Endothelial cell (in vitro differentiated cells): ENCODE measurements at regions not wholly inside any gene's neighbourhood (a gene's known extent, or its start where the extent isn't known, plus 50 kb on each side); places are given as distances from the start of the nearest gene placed in this dataset.

Source experiments
- DNase-seq: peaks from one replicate; pipeline ENCODE4 v3.0.0; 2021; ENCODE audit warnings: low spot score
- H3K27ac Mint-ChIP-seq: one replicate; pipeline ENCODE4 v1.8.0; 2021; ENCODE audit warnings: mixed read lengths, inconsistent platforms; ENCODE audit not compliant: unreplicated experiment
- H3K27me3 Mint-ChIP-seq: one replicate; pipeline ENCODE4 v1.8.0; 2021; ENCODE audit warnings: mild to moderate bottlenecking, moderate library complexity, mixed read lengths, inconsistent platforms; ENCODE audit not compliant: unreplicated experiment
- H3K36me3 Mint-ChIP-seq: one replicate; pipeline ENCODE4 v1.8.0; 2021; ENCODE audit warnings: mild to moderate bottlenecking, low read depth, mixed read lengths, inconsistent platforms; ENCODE audit not compliant: unreplicated experiment
- H3K4me1 Mint-ChIP-seq: one replicate; pipeline ENCODE4 v1.8.0; 2021; ENCODE audit warnings: mild to moderate bottlenecking, mixed read lengths, inconsistent platforms; ENCODE audit not compliant: unreplicated experiment
- H3K4me3 Mint-ChIP-seq: one replicate; pipeline ENCODE4 v1.8.0; 2021; ENCODE audit warnings: mild to moderate bottlenecking, mixed read lengths, inconsistent platforms; ENCODE audit not compliant: unreplicated experiment
- H3K9me3 Mint-ChIP-seq: one replicate; pipeline ENCODE4 v1.8.0; 2021; ENCODE audit warnings: mixed read lengths, inconsistent platforms; ENCODE audit not compliant: unreplicated experiment
- CTCF ChIP-seq: fragments of 200-600 bp; sonication (generic); IDR thresholded peaks from one replicate; pipeline ENCODE4 v1.5.0; 2021; ENCODE audit warnings: antibody characterized with exemption; ENCODE audit not compliant: unreplicated experiment

GRCh38 chr14:84804895-84805294 lies 725.0 kb upstream of the FLRT2 start:
- H3K27ac Mint-ChIP-seq, result no peak overlapping the region
- H3K36me3 Mint-ChIP-seq, result no peaks in the 10 kb centered on the region
- H3K27me3 Mint-ChIP-seq, result no peaks in the 10 kb centered on the region
- TF ChIP-seq CTCF, result no peak
- no peak overlapping the region for H3K4me3 Mint-ChIP-seq
- no peak for DNase-seq
- peaks cover 5% of the 10 kb centered on the region for H3K4me1 Mint-ChIP-seq
- H3K9me3 Mint-ChIP-seq, result no peaks in the 10 kb centered on the region

DNA sequence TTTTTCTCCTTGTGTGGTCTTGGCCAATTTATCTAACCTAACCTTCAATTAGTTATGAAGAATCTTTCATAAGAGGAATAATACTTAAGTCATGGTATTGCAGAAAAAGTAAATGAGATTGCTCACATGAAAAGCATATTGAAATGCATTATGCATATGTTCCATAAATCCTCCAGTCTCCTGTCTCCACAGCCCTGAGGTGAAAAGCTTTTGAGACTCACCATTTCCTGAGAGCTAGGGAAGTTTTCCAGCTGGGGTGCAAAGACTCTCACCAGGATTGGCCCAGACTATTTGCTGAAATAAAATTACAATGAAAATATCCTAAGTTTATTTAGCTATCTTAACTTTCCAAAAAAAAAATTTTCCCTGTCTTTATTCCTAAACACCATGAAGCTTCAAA lies 723.8 kb upstream of the FLRT2 start:
- no peaks in the 10 kb centered on the region for H3K27me3 Mint-ChIP-seq
- TF ChIP-seq CTCF, result no peak
- H3K4me3 Mint-ChIP-seq, result no peak overlapping the region
- H3K4me1 Mint-ChIP-seq, result peaks cover 5% of the 10 kb centered on the region
- H3K9me3 Mint-ChIP-seq, result no peaks in the 10 kb centered on the region
- DNase-seq, result no peak
- H3K27ac Mint-ChIP-seq, result no peak overlapping the region
- no peaks in the 10 kb centered on the region for H3K36me3 Mint-ChIP-seq

DNA sequence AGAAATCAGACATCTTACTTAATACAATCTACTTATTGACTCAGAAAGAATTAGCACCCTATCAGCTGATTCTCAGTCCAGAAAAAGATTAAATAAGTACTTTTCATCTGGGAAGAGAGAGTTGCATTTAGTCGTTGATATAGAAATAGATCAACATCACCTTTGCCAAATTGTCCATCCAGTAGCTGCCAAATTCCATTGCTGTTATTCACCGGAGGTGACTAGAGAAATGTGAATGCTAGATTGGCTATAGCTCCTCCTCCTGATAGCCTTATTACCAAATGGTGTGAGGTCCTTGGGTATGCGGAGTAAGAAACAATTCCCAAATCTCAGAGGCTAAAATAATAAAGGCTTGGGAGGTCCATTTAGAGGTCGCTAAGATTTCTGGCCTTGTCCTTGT lies 723.3 kb upstream of the FLRT2 start:
- DNase-seq, result no peak
- Mint-ChIP-seq H3K9me3 (no peaks in the 10 kb centered on the region), H3K4me1 (peaks cover 5% of the 10 kb centered on the region), H3K27me3 (no peaks in the 10 kb centered on the region), H3K27ac (no peak overlapping the region), H3K36me3 (no peaks in the 10 kb centered on the region), H3K4me3 (no peak overlapping the region)
- TF ChIP-seq CTCF, result no peak

- Mint-ChIP-seq H3K27ac (no peak overlapping the region), H3K4me1 (peaks cover 5% of the 10 kb centered on the region), H3K9me3 (no peaks in the 10 kb centered on the region), H3K36me3 (no peaks in the 10 kb centered on the region), H3K4me3 (no peak overlapping the region), H3K27me3 (no peaks in the 10 kb centered on the region)
- DNase-seq, result no peak
- no peak for TF ChIP-seq CTCF
Observed at GRCh38 chr14:84807673-84808072, 722.3 kb upstream of the FLRT2 start.

DNA sequence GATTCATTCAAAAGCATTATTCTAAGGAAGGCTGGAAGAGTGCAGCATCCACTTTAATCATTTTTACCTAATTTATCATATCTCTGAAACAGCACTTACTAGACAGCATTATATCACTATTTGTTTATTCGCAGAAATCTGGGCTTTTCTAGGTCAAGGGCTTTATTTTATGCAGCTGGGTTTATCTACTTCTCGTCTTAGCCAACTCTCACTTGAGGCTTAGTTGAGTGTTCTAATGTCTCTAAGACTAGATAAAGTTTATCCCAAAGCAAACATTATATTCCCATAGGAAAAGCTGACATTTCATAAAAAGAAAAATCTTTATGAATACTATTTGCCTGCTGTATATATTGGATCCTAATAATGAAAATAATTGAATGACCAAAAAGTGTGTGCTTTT lies 720.8 kb upstream of the FLRT2 start:
- Mint-ChIP-seq H3K27me3 (no peaks in the 10 kb centered on the region), H3K36me3 (no peaks in the 10 kb centered on the region), H3K4me1 (peaks cover 5% of the 10 kb centered on the region), H3K27ac (no peak overlapping the region), H3K9me3 (no peaks in the 10 kb centered on the region), H3K4me3 (no peak overlapping the region)
- TF ChIP-seq CTCF, result no peak
- no peak for DNase-seq
